GM12878 (cell line): ENCODE measurements at regions not wholly inside any gene's neighbourhood (a gene's known extent, or its start where the extent isn't known, plus 50 kb on each side); places are given as distances from the start of the nearest gene placed in this dataset.

Experiments
- ATAC-seq: fragments of 200-7000 bp; cut with Tn5 transposase; 3 replicates; pipeline ENCODE4 v1.9.1; 2020; ENCODE audit warnings: mild to moderate bottlenecking, moderate library complexity
- BruUV-seq: library from RNA; stranded (reverse); fragments of 400-500 nt; replicated peaks from 2 replicates; lab custom pipeline; 2021; lab: Mats Ljungman, UMichigan
- CTCF ChIA-PET: fragments of 300-600 bp; sonication (Branson Sonifier 250); formaldehyde crosslinking; extraction: SDS; loops from one replicate; lab custom pipeline; 2021; ENCODE audit warnings: inconsistent platforms; lab: Yijun Ruan, JAX
- POLR2A ChIA-PET: fragments of 350-600 bp; formaldehyde crosslinking; extraction: SDS; loops from one replicate; lab custom pipeline; 2021; ENCODE audit warnings: inconsistent platforms; lab: Charles Lee
- RAD21 ChIA-PET: fragments of 300-600 bp; sonication (Branson Sonifier 250); formaldehyde crosslinking; loops from one replicate; lab custom pipeline; 2023; ENCODE audit warnings: antibody characterized with exemption; ENCODE audit not compliant: unreplicated experiment; lab: Charles Lee
- SMC1A ChIA-PET: fragments of 300-600 bp; sonication (Branson Sonifier 250); formaldehyde crosslinking; loops from one replicate; lab custom pipeline; 2023; ENCODE audit not compliant: unreplicated experiment, uncharacterized antibody; lab: Charles Lee
- DNase-seq: peaks from one replicate; pipeline ENCODE4 v3.0.0-alpha.2; 2011; ENCODE audit warnings: low read depth, low spot score
- FAIRE-seq: peaks from 3 replicates; lab custom pipeline; 2011; peaks lifted over from hg19 to GRCh38; lab: Jason Lieb, UNC
- H2AFZ ChIP-seq: 2 replicates; pipeline ENCODE4 v1.6.0; 2011; ENCODE audit warnings: low read depth, low read length, control low read depth; ENCODE audit not compliant: control insufficient read depth
- H3K27ac ChIP-seq: 2 replicates; pipeline ENCODE4 v1.5.1; 2011; ENCODE audit warnings: control low read depth; ENCODE audit not compliant: control insufficient read depth, insufficient read depth
- H3K27me3 ChIP-seq, 2 experiments: replicated peaks in 1 of 2; 2 replicates each; pipeline versions ENCODE4 v1.6.0 to v1.6.1; 2011; ENCODE audit warnings: low read length in 1 of 2; ENCODE audit not compliant: control insufficient read depth in 2 of 2, insufficient read depth in 2 of 2
- H3K36me3 ChIP-seq, 2 experiments: 2 replicates each; pipeline ENCODE4 v1.5.1; 2011; ENCODE audit warnings: low read length in 1 of 2; ENCODE audit not compliant: control insufficient read depth in 2 of 2, insufficient read depth in 2 of 2
- H3K4me1 ChIP-seq: 2 replicates; pipeline ENCODE4 v1.6.1; 2011; ENCODE audit warnings: mild to moderate bottlenecking, low read length, moderate library complexity, mixed read lengths; ENCODE audit not compliant: control insufficient read depth, insufficient read depth
- H3K4me2 ChIP-seq: 2 replicates; pipeline ENCODE4 v1.6.0; 2011; ENCODE audit warnings: control low read depth; ENCODE audit not compliant: control insufficient read depth, insufficient read depth
- H3K4me3 ChIP-seq: fragments of 200-600 bp; sonication (generic); 2 replicates; pipeline ENCODE4 v1.5.1; 2016
- H3K79me2 ChIP-seq: 2 replicates; pipeline ENCODE4 v1.6.0; 2011; ENCODE audit warnings: low read length; ENCODE audit not compliant: control insufficient read depth, insufficient read depth
- H3K9ac ChIP-seq: 2 replicates; pipeline ENCODE4 v1.8.0; 2011; ENCODE audit warnings: low read length, control low read depth, mixed read lengths; ENCODE audit not compliant: control insufficient read depth, insufficient read depth
- H3K9me3 ChIP-seq: replicated peaks from 3 replicates; pipeline ENCODE4 v1.5.1; 2011; ENCODE audit warnings: mild to moderate bottlenecking, low read length; ENCODE audit not compliant: control insufficient read depth, insufficient read depth
- H4K20me1 ChIP-seq: 2 replicates; pipeline ENCODE4 v1.6.0; 2011; ENCODE audit not compliant: control insufficient read depth, insufficient read depth
- ATF7 ChIP-seq: fragments of 450-650 bp; IDR thresholded peaks from 2 replicates; pipeline ENCODE4 v1.6.1; 2016; ENCODE audit warnings: low read depth, mild to moderate bottlenecking
- BRCA1 ChIP-seq: IDR thresholded peaks from 2 replicates; pipeline ENCODE4 v1.6.1; 2011; ENCODE audit warnings: low read depth, low read length, improper control_type of control experiment
- MEF2B ChIP-seq: fragments of 450-650 bp; IDR thresholded peaks from 2 replicates; pipeline ENCODE4 v1.6.1; 2018; ENCODE audit warnings: mild to moderate bottlenecking, moderate library complexity; ENCODE audit not compliant: partially characterized antibody, poor library complexity, severe bottlenecking
- NBN ChIP-seq: fragments of 450-650 bp; IDR thresholded peaks from 2 replicates; pipeline ENCODE4 v1.6.1; 2016
- SIN3A ChIP-seq: IDR thresholded peaks from 2 replicates; pipeline ENCODE4 v1.6.1; 2012; ENCODE audit warnings: low read depth, low read length, improper control_type of control experiment
- STAT1 ChIP-seq: fragments of 450-650 bp; conservative IDR thresholded peaks from 2 replicates; pipeline ENCODE4 v1.6.1; 2014; ENCODE audit warnings: antibody characterized with exemption, mild to moderate bottlenecking
- SUZ12 ChIP-seq: fragments of 200-600 bp; sonication (generic); IDR thresholded peaks from one replicate; pipeline ENCODE4 v1.6.1; 2018; ENCODE audit warnings: antibody characterized with exemption, mild to moderate bottlenecking; ENCODE audit not compliant: unreplicated experiment
- ZNF274 ChIP-seq: IDR thresholded peaks from one replicate; pipeline ENCODE4 v1.8.0; 2011; ENCODE audit not compliant: insufficient read length, insufficient read depth
- in situ Hi-C: fragments of 300-500 bp; cut with MboI; formaldehyde crosslinking; loops from 9 replicates; pipeline ENCODE4 v1.14.3; 2018; ENCODE audit warnings: mixed read lengths
- intact Hi-C: fragments of 100-400 bp; cut with micrococcal nuclease; formaldehyde crosslinking; loops from one replicate; pipeline ENCODE4 v1.14.2; 2022; ENCODE audit not compliant: unreplicated experiment
- TF ChIP-seq, protein P1 (sequence below): fragments of 450-650 bp; IDR thresholded peaks from 2 replicates; pipeline ENCODE4 v1.6.1; 2017; ENCODE audit warnings: mild to moderate bottlenecking, moderate library complexity
- TF ChIP-seq, protein P2 (sequence below): IDR thresholded peaks from 2 replicates; pipeline ENCODE4 v1.6.1; 2012; ENCODE audit warnings: mild to moderate bottlenecking, low read depth, low read length
- TF ChIP-seq, protein P3 (sequence below): IDR thresholded peaks from 2 replicates; pipeline ENCODE4 v1.6.1; 2012; ENCODE audit warnings: low read depth, low read length, improper control_type of control experiment

DNA sequence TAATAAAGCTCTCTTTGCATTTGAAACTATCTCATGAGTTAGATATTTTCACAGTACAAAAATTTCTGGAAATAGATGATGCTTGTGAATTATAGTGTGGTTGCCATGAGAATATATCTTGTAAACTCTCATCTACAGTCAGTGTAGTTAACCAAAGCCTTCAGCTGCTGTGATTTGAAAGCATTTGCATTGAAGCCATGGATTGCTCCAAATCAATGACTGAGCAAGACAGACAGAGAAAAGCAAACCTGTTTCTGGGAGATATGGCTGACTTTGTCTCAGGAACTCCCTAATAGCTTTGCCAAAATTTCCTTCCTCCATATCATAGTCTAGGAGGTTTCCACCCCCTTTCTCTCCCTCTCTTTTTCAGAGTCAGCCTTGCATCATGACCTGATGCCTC, 955.3 kb downstream of the REEP3 start:
- no peaks in the 10 kb centered on the region for H3K4me1 ChIP-seq
- FAIRE-seq (no peak), DNase-seq (no peak), ATAC-seq (no peak)
- H3K27me3 ChIP-seq = no peaks in the 10 kb centered on the region
- POLR2A ChIA-PET = no interaction called here
- no peaks in the 10 kb centered on the region for H3K36me3 ChIP-seq
- no peak overlapping the region for H3K9ac ChIP-seq
- BruUV-seq = no TSS peak
- no peaks in the 10 kb centered on the region for H3K79me2 ChIP-seq
- SMC1A ChIA-PET = interaction anchor here (0.7 kb wide), 1 partner anchor 11 kb away, joined by 3 read pairs; no protein-coding TSS in a partner anchor
- H3K9me3 ChIP-seq = no peaks in the 10 kb centered on the region
- no peak overlapping the region for H3K27ac ChIP-seq
- CTCF ChIA-PET = no interaction called here
- H3K4me3 ChIP-seq = no peak overlapping the region
- H3K4me2 ChIP-seq = no peak overlapping the region
- in situ Hi-C loops = no loop called here
- H4K20me1 ChIP-seq = no peaks in the 10 kb centered on the region
- intact Hi-C loops = no loop called here
- TF ChIP-seq MEF2B = no peak
- no peak for TF ChIP-seq ATF7
- RAD21 ChIA-PET = no interaction called here
- no peak overlapping the region for H2AFZ ChIP-seq

DNA sequence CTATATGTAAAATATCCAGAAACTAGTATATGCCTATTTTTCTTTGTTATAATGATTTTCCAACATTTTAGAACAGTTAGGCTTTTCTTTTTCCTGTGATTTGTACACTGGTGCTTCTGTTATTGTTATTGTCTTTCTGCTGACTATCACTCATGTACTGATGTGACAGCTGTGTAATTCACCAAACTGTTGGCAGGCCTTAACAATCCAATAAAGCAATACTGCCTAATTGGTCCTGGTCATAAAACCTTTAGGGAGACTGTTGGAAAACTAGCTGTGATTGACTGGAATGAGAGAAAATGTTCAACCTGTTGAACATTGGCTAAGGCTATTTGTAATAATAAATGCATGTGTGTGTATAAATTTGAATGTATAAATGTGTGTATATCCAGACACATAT, 956.6 kb downstream of the REEP3 start:
- FAIRE-seq (no peak), DNase-seq (no peak), ATAC-seq (no peak)
- no peak overlapping the region for H2AFZ ChIP-seq
- no peaks in the 10 kb centered on the region for H3K79me2 ChIP-seq
- CTCF ChIA-PET = no interaction called here
- no peak overlapping the region for H3K27ac ChIP-seq
- POLR2A ChIA-PET = no interaction called here
- H4K20me1 ChIP-seq = no peaks in the 10 kb centered on the region
- no peaks in the 10 kb centered on the region for H3K9me3 ChIP-seq
- H3K9ac ChIP-seq = no peak overlapping the region
- RAD21 ChIA-PET = no interaction called here
- in situ Hi-C loops (no loop called here), intact Hi-C loops (no loop called here)
- H3K4me1 ChIP-seq = no peaks in the 10 kb centered on the region
- no peak overlapping the region for H3K4me2 ChIP-seq
- H3K36me3 ChIP-seq = no peaks in the 10 kb centered on the region
- BruUV-seq = no TSS peak
- H3K27me3 ChIP-seq = no peaks in the 10 kb centered on the region
- SMC1A ChIA-PET = no interaction called here
- H3K4me3 ChIP-seq = no peak overlapping the region
- TF ChIP-seq, protein P1, sequence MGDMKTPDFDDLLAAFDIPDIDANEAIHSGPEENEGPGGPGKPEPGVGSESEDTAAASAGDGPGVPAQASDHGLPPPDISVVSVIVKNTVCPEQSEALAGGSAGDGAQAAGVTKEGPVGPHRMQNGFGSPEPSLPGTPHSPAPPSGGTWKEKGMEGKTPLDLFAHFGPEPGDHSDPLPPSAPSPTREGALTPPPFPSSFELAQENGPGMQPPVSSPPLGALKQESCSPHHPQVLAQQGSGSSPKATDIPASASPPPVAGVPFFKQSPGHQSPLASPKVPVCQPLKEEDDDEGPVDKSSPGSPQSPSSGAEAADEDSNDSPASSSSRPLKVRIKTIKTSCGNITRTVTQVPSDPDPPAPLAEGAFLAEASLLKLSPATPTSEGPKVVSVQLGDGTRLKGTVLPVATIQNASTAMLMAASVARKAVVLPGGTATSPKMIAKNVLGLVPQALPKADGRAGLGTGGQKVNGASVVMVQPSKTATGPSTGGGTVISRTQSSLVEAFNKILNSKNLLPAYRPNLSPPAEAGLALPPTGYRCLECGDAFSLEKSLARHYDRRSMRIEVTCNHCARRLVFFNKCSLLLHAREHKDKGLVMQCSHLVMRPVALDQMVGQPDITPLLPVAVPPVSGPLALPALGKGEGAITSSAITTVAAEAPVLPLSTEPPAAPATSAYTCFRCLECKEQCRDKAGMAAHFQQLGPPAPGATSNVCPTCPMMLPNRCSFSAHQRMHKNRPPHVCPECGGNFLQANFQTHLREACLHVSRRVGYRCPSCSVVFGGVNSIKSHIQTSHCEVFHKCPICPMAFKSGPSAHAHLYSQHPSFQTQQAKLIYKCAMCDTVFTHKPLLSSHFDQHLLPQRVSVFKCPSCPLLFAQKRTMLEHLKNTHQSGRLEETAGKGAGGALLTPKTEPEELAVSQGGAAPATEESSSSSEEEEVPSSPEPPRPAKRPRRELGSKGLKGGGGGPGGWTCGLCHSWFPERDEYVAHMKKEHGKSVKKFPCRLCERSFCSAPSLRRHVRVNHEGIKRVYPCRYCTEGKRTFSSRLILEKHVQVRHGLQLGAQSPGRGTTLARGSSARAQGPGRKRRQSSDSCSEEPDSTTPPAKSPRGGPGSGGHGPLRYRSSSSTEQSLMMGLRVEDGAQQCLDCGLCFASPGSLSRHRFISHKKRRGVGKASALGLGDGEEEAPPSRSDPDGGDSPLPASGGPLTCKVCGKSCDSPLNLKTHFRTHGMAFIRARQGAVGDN = no peak
- TF ChIP-seq BRCA1 (no peak), SIN3A (no peak), ATF7 (no peak), SUZ12 (no peak), STAT1 (no peak), ZNF274 (no peak), NBN (no peak)
- TF ChIP-seq, protein P2, sequence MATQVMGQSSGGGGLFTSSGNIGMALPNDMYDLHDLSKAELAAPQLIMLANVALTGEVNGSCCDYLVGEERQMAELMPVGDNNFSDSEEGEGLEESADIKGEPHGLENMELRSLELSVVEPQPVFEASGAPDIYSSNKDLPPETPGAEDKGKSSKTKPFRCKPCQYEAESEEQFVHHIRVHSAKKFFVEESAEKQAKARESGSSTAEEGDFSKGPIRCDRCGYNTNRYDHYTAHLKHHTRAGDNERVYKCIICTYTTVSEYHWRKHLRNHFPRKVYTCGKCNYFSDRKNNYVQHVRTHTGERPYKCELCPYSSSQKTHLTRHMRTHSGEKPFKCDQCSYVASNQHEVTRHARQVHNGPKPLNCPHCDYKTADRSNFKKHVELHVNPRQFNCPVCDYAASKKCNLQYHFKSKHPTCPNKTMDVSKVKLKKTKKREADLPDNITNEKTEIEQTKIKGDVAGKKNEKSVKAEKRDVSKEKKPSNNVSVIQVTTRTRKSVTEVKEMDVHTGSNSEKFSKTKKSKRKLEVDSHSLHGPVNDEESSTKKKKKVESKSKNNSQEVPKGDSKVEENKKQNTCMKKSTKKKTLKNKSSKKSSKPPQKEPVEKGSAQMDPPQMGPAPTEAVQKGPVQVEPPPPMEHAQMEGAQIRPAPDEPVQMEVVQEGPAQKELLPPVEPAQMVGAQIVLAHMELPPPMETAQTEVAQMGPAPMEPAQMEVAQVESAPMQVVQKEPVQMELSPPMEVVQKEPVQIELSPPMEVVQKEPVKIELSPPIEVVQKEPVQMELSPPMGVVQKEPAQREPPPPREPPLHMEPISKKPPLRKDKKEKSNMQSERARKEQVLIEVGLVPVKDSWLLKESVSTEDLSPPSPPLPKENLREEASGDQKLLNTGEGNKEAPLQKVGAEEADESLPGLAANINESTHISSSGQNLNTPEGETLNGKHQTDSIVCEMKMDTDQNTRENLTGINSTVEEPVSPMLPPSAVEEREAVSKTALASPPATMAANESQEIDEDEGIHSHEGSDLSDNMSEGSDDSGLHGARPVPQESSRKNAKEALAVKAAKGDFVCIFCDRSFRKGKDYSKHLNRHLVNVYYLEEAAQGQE = no peak
- TF ChIP-seq, protein P3, sequence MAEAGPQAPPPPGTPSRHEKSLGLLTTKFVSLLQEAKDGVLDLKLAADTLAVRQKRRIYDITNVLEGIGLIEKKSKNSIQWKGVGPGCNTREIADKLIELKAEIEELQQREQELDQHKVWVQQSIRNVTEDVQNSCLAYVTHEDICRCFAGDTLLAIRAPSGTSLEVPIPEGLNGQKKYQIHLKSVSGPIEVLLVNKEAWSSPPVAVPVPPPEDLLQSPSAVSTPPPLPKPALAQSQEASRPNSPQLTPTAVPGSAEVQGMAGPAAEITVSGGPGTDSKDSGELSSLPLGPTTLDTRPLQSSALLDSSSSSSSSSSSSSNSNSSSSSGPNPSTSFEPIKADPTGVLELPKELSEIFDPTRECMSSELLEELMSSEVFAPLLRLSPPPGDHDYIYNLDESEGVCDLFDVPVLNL = no peak
